NCI-H2029 (cell line): ENCODE measurements at regions not wholly inside any gene's neighbourhood (a gene's known extent, or its start where the extent isn't known, plus 50 kb on each side); places are given as distances from the start of the nearest gene placed in this dataset.
"Not testable (repeated sequence)": the region's sequence is repeated elsewhere in the genome, so short reads cannot be mapped to it uniquely, and the experiment has no call there.

ENCODE experiments used
- DNase-seq: peaks from one replicate; lab custom pipeline; 2025; lab: John Stamatoyannopoulos, UW

DNA sequence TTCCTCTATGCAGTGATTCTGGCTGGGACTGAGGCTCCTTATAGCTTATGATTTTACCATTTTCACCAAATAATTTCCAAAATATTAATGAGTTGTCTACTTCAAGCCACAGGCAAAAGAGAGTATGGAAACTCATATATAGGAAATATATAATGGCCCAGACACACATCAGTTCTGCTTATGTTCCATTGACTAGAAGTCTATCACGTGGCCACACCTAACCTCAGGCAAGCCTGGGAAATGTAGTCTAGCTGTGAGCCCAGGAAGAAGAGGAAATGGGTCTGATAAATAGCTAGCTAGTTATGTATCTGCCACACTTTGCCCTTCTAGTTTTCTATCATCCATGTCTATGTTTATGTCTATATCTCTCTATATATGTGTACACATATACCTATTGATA, 195.1 kb downstream of the OTOL1 start:
- DNase-seq, result no peak

DNA sequence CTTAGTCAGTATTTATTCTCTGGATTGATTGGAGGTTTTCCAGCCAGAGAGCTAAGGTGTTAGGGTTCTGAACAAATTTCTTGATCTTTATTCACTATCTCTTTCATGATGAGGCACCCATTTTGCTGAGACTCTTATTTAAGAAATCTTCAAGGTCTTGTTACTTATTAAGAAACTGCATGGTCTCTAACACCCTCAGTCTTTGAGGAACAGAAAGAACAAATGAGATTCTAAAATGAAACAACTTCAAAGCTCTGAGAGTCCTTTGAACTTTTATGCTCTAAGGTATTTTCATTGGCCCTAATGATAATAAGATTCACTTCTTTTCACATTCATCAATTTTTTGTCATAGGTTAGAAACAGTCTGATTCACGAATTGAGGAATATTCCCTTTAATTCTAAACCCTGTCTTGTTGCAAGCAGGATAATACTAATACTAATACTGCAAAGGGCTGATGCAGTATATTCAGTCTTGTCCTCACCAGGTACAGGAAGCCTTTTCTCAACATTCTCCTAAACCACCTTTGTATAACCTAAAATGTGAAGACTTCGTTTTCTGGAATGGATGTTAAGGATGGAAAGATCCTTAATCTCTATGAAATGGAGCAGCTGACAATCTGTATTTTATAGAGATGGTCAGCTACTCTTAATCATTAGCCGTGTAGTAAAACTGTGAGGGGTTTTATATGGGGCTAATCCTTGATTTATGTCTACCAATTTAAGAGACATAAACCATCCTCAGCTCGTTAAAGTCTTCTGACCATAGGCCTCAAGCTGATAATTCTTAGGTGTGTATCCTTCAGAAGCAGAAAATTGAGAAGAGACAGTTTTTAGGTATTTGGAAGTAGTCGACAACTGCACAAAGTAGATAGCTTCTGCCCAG, 198.3 kb downstream of the OTOL1 start:
- no peak for DNase-seq

DNA sequence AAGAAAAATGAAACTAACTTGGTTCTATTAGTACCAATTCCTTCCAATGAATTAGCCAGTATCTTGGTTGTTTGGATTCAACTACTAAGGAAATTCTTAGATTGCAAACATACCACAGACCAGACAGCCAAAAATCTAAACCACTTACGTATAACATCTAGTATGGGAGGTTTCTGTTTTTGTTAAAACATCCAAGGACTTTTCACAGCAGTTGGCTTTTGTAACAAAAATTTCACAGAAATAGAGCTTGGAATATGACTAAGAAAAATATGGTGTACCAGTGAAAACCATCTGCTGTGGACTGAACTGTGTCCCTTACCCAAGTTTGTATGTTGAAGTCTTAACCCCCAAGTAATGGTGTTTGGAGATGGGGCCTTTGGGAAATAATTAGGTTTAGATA, 199.2 kb downstream of the OTOL1 start:
- DNase-seq, result no peak

DNA sequence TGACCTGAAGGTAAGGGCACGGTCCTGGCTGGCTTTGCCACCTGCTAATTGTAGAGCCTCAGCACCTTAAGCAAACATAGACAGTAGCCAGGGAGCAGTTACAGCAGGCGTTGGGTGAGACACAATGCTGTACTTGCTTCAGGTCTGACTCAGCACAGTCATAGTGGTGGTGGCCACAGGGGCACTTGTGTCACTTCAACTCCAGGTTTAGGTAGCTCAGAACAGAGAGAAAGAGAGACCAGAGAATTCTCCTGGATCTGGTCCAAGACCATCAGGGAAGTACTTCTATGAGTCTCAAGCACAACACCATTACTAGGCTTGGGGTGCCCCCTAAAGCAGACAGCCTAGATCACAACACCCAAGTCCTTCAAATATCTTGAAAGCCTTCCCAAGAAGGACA, 204.4 kb downstream of the OTOL1 start:
- no peak for DNase-seq

DNA sequence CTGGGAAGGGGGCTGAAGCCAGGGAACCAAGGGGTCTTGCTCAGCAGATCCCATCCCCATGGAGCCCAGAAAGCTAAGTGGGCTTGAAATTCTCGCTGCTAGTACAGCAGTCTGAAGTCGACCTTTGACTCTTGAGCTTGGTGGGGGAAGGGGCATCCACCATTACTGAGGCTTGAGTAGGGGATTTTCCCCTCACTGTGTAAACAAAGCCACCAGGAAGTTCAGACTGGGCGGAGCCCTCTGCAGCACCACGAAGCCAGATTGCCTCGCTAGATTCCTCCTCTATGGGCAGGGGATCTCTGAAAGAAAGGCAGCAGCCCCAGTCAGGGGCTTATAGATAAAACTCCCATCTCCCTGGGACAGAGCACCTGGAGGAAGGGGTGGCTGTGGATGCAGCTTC, 210.6 kb downstream of the OTOL1 start:
- DNase-seq, result not testable (repeated sequence)

DNA sequence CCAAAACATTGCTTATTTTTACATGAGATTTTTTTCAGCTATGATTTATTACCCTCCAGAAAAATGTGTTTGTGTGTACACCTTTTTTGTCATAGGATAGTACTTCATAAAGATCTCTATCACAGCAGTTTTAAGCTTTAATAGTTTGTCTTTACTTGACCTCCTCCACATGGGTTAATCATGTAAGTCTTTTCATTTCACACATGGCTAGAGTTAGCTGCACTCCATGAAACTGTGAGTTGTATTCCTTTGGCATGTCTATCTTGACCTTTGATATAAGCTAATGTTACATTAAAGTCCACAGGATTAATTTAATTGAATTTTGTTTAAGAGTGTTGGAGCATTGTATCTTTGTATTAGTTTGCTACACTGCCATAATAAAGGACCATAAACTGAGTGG, 217.1 kb downstream of the OTOL1 start:
- DNase-seq, result no peak

DNA sequence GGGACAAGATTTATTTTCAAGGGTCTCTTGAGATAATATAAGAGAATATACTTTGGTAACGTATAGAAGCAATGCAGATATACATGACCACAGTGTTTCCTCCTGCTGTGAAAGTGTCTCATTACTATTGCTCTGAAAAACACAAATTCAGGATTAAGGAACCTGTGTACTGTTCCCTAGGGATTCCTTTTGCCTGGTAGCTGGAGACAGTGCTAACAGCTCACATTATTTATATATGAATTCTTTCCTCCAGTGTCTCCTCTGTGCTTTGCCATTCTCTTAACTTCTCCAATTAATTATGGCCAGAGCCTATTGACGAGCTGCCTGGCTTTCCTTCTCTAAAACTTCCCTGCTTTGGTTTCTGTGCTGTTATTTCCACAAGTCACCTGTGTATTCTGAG, 235.4 kb downstream of the OTOL1 start:
- DNase-seq, result no peak

DNA sequence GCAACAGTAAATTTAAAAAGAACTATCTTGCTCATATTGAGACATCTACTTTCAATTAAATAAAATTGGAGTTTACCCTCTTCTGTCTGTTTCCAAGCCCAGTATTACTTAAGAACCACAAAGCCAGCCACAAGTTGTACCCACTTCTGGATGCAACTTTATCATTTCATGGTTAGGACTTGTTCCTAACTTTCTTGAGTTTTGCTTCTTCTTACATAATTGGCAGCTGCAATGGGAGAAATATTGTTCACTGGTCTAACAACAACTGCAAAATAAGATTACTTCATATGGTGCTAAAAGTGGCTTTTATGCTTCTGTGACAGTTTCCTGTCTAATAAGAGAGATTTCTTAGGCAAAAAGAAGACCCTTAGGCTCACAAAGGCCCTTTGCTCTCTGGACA, 240.6 kb downstream of the OTOL1 start:
- DNase-seq, result no peak

DNA sequence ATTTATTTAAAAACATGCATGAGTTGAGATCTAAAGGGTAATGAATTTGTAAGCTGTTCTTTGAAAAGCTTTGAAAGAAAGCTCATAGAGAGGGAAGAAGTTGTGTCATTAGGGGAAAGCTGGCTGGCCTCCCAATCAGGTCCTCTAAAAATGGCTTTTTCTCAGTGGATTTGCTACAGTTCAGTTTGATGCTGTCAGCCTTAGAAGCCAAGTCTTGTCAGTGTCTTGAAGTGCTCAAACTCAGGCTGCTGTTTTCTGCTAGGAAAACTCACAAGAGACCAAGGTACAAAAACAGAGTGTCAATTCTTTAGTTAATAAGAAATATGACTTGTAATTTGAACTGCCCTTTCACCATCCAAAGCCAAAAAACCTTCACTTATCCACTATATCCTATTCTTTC, 243.8 kb downstream of the OTOL1 start:
- DNase-seq, result no peak

DNA sequence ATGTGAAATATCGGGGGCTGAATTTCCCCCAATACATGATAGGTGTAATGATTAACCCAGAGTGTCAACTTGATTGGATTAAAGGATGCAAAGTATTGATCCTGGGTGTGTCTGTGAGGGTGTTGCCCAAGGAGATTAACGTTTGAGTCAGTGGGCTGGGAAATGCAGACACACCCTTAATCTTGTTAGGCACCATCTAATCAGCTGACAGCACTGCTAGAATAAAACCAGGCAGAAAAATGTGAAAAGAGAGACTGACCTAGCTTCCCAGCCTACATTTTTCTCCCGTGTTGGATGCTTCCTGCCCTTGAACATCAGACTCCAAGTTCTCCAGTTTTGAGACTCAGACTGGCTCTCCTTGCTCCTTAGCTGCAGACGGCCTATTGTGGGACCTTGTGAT, 247.8 kb downstream of the OTOL1 start:
- DNase-seq, result no peak

DNA sequence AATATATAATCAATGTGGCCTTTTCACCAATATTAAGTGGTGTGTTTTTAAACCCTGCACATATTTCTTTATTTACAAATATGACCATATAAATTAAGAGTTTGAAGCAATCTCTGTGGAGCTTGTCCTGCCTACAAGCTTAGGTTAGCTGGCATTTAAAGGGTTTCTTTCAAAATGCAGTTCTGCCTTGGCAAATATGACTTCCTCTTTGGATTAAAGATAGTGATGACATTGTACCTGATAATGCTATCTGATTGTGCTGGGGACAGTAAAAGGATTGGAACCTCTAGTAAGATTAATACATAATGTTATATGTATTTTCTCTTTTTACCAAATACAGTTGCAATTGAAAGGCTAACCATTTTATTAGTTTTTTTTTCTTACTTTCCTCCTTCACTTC, 249.1 kb downstream of the OTOL1 start:
- DNase-seq, result no peak

DNA sequence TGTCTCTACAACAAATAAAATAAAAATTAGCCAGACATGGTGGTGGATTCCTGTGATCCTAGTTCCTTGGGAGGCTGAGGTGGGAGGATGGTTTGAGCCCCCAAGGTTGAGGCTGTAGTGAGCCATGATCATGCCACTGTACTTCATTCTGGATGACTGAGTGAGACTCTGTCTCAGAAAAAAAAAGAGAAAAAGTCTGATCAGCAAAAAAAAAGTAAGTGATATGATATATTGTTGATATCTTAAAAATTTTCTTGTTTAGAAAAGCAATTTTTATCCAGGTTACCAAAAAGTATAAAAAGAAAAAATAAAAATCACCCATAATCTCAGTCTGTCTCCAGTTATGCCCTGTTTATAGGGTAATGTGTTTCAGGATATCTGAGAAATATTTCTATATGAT, 251.4 kb downstream of the OTOL1 start:
- DNase-seq, result no peak

DNA sequence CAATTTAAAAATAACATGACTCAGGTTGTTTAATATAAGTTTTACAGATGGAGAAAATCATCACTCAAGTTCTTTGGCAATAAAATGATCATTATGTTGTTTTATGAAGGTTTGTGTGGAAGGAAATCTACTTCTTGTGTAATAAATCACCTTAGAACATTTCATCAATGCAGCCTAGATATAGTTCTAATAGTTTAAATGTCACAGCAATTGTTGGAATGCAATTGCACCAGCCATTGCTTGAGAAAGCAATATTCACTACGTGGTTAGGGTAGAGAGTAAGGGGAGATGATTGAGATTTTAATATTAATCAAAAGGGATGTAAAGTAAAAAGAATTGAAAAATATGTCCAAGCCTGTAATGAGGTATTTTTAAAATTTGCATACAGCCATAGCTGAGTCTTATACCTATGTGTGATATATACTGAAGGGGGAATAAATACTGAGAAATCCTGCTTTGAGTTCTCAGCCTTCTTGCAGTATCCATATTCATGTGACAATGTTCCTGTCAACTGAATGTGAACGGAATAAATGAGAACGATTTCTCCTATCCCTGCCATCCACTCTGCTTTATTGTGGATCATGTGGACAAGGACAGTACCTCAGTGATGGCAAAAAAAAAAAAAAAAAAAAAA, 257.9 kb downstream of the OTOL1 start:
- no peak for DNase-seq

DNA sequence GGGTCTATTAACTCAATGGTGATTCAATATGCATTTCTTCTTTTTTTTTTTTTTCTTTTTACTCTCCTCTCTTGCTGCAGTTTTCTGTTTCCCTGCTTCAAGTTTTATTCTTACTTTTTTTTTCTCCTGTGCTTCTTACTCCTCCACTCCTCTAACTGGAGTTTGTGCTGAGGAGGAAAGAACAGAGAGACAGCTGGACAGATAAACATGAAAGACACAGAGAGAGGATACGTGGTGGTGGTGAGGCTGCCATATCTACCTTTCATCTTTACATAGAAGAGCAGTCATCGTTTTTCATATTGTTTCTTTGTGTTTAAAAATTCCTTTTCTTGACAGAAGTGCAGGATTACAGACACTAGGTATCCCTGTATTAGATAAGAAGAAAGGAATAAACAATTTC, 262.8 kb downstream of the OTOL1 start:
- no peak for DNase-seq

DNA sequence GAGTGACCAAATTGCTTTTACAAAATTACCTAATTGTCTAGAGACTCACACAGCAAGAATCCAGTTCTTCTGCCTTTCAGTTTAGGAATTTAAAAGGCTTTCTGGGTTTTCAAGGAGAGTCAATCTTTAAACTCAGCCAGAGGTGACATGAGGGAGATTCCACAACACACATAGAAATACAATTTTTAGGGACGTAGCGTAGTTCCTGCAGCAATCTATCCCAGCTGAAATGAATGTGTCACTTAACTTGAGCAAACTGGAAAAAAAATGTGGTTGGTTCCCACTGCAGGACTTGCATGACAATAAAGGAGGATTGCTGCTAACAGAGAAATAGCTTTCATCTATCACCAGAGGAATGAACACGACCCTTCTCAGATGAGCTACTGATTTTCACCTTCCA, 269.7 kb downstream of the OTOL1 start:
- DNase-seq, result no peak

DNA sequence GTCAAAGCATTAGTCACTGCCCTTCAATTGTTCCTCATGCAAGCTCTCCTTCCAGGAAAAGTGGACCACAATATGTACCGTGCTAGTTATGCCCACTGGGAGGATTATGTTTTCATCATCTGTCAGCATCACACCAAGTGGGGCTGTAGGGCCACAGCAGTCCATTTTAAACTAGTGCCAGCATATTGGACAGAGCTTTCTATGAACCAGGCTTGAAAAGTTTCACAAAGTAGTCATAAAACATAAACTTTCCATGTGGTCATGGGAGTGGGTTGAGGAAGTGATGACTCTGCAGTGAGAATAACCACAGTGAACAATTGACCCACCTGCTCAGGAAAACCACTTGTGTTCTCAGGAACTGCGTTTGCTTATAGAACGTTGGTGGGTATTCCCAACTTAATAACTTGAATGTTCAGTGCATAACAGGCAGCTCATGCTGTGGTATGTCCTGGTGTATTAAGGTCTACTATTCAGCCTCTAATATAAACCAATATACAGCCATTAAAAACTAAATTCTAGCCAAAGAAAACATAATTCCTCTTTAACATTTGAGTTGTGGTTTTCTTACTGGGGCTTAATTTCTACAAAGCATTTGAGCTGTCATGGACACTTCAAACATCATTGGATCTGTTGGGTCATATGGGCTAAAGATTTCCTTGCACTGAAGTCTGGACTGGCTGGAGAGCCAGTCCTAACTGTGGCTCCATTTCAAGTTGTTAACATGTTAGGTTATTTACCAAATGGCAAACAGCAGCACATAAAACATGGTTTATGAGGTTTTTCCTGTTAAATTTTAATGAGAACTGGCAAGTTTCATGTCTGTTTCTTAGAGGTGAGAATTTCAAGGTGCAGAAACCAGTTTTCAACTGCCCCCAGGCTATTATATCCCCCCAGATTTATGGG, 274.1 kb downstream of the OTOL1 start:
- DNase-seq, result no peak

DNA sequence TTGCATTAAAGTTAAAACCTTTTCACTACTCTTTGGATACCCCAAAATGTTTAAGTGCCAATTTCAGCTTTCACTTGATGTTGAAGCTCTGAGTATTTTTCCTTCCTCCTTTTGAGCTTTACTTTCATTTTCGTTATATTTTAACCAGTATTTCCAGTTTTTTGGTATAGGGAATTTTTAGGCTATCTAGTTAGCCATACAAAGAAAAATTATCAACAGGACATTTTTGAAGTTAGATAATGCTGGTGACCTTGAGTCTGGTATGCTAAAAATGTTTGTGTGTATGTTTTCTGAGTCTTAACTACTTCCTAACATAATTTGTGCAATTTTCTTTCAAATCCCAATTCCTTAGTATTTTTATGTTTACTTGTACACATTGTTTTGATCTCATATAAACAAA, 284.8 kb downstream of the OTOL1 start:
- no peak for DNase-seq

DNA sequence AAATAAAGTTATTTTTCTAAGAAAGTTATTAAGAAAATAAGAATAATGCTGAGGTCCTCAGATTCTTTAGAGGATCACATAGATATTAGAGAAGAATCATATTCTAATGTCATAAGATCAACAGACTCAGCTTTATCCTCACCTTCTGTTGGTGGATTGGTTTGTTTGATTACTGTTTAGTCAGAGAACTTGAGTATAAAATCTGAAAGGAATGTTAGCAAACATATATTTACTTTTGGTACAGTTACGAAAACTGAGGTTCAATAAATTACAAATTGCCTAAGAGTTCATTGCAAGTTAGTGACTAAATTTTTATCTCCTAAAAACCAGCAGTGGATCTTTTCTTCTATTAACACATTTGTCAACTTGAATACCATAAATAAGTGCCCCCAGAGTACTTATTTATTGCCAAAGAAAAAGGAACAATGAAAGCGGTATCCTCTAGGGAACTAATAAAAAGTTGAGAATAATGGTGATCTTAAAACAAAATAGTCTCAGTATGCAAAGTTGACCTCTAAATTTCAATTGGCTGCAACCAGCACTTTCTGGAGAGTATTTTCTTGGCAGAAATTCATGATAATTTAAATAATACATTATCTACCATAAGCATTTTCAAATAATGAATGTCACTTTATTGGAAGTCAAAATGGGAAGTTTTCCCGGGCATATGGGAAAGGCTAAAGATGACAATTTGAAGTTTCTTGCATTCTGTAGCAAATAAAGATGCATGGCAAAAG, 296.8 kb downstream of the OTOL1 start:
- no peak for DNase-seq

DNA sequence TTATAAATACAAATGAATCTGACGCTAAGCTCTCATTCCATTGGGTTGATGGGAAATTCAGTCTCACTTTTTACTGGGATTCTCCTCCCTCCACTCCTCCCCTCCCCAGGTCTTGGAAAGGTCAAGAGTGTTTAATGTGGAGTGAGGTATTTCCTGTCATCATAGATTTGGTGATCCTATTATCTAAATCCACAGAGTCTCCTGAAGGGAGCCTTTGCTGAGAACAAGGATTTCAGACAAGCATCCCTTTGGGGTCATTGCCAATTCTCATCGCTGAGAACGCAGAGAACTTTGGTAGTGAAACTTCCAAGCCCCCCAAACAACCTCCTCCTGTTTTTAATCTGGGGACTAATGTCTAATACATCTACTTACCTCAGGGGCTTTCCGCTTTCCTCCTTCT, 297.9 kb downstream of the OTOL1 start:
- no peak for DNase-seq

DNA sequence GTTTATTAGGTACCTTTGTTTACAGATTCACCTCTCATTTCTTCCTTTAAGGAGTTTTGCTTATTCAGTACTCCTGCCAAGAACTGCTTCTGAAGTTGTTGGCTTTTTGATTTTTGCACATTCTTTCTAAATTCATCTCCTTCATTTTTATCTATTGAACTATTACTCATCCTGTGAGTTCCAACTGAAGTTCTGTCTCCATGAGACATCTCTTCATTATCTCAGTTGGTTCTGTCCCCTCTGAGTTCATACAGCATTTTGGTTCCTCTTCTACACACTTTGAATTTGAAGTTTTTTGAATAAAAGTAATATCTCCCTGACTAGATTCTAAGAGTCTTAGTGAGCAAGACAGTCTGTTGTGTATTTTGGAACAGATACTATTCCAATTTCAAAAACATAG, 299.7 kb downstream of the OTOL1 start:
- no peak for DNase-seq

DNA sequence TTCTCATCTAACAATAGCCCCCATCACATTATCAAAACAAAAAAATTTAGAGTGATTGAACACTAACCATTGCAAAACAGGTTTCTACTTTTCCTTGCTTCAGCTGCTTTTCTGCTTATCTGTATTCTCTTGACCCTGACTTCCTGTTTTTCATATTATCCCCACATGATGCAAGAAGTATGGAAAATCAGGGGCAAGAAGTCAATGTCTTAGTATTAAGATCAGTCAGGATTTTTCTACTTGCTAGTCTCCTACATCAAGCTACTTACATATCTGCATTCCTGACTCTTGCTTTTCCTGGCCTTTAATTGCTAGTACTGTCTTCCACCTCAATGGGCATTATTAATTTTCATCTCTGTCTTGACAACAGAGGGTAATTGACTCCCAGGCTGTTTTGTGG, 300.2 kb downstream of the OTOL1 start:
- DNase-seq, result no peak

DNA sequence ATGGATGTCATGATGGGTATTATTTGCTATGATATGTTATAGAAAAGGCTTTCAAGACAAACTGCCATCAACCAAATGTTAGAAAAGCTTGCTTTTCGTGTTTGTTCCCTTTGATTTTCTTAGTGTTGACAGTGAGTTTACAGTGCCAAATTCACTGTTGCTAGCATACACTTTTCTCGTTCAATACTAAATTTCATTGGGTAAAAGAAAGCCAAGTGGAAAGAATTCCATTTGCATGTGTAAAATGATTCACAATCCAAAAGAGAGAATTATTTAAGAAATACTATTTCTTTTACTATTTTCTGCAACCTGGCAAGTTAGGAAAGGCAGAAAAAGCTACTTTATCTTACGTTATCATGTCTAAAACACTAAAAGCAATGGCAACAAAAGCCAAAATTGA, 301.4 kb downstream of the OTOL1 start:
- no peak for DNase-seq
